GM12892 (cell line): ENCODE measurements at regions not wholly inside any gene's neighbourhood (a gene's known extent, or its start where the extent isn't known, plus 50 kb on each side); places are given as distances from the start of the nearest gene placed in this dataset.

Experiments
- DNase-seq: peaks from one replicate; pipeline ENCODE4 v3.0.0; 2011; ENCODE audit not compliant: insufficient read length
- FAIRE-seq: peaks from 2 replicates; lab custom pipeline; 2011; peaks lifted over from hg19 to GRCh38; lab: Jason Lieb, UNC
- POLR2A ChIP-seq: IDR thresholded peaks from 2 replicates; pipeline ENCODE4 v1.6.1; 2011; ENCODE audit warnings: low read depth, low read length, control low read depth
- POLR2AphosphoS5 ChIP-seq: IDR thresholded peaks from 2 replicates; pipeline ENCODE4 v1.6.1; 2011; ENCODE audit warnings: low read depth, low read length, control low read depth
- TAF1 ChIP-seq: IDR thresholded peaks from 2 replicates; pipeline ENCODE4 v1.6.1; 2011; ENCODE audit warnings: low read depth, mild to moderate bottlenecking, control low read depth, low read length, borderline replicate concordance

GRCh38 chr2:163397451-163397850, 338.4 kb downstream of the FIGN start:
- no peak for FAIRE-seq
- no peak for TF ChIP-seq TAF1
- TF ChIP-seq POLR2A: no peak
- TF ChIP-seq POLR2AphosphoS5: no peak
- no peak for DNase-seq

GRCh38 chr2:163395602-163396001, 340.2 kb downstream of the FIGN start:
- TF ChIP-seq POLR2A: no peak
- no peak for TF ChIP-seq POLR2AphosphoS5
- no peak for TF ChIP-seq TAF1
- DNase-seq (no peak), FAIRE-seq (no peak)

GRCh38 chr2:163389838-163390237, 346.0 kb downstream of the FIGN start:
- TF ChIP-seq POLR2A (no peak), POLR2AphosphoS5 (no peak), TAF1 (no peak)
- no peak for DNase-seq
- no peak for FAIRE-seq

- FAIRE-seq (no peak), DNase-seq (no peak)
- no peak for TF ChIP-seq POLR2A
- no peak for TF ChIP-seq TAF1
- no peak for TF ChIP-seq POLR2AphosphoS5
Observed at GRCh38 chr2:163375472-163375871, 360.3 kb downstream of the FIGN start.

- TF ChIP-seq TAF1 (no peak), POLR2AphosphoS5 (no peak), POLR2A (no peak)
- FAIRE-seq (no peak), DNase-seq (no peak)
Observed at GRCh38 chr2:163375070-163375469, 360.7 kb downstream of the FIGN start.

- FAIRE-seq: no peak
Observed at GRCh38 chr2:163374282-163374681, 361.5 kb downstream of the FIGN start.

GRCh38 chr2:163373496-163373895, 362.3 kb downstream of the FIGN start:
- TF ChIP-seq POLR2AphosphoS5: no peak
- no peak for TF ChIP-seq POLR2A
- no peak for TF ChIP-seq TAF1
- no peak for DNase-seq
- FAIRE-seq: no peak

More at GRCh38 chr2:163374282-163374681, 361.5 kb downstream of the FIGN start:
- TF ChIP-seq TAF1 (no peak), POLR2A (no peak), POLR2AphosphoS5 (no peak)
- no peak for DNase-seq

- DNase-seq (no peak), FAIRE-seq (no peak)
- no peak for TF ChIP-seq POLR2A
- TF ChIP-seq TAF1: no peak
- no peak for TF ChIP-seq POLR2AphosphoS5
Observed at GRCh38 chr2:163370169-163370886, 365.5 kb downstream of the FIGN start.

GRCh38 chr2:163369111-163369510, 366.7 kb downstream of the FIGN start:
- no peak for FAIRE-seq
- TF ChIP-seq POLR2A: no peak
- TF ChIP-seq POLR2AphosphoS5: no peak
- no peak for DNase-seq

- DNase-seq (no peak), FAIRE-seq (no peak)
- TF ChIP-seq TAF1 (no peak), POLR2AphosphoS5 (no peak), POLR2A (no peak)
Observed at GRCh38 chr2:163368655-163369054, 367.2 kb downstream of the FIGN start.

GRCh38 chr2:163367825-163368582, 367.8 kb downstream of the FIGN start:
- FAIRE-seq (no peak), DNase-seq (no peak)
- TF ChIP-seq POLR2A (no peak), TAF1 (no peak), POLR2AphosphoS5 (no peak)

- FAIRE-seq: no peak
- TF ChIP-seq POLR2A (no peak), TAF1 (no peak), POLR2AphosphoS5 (no peak)
- no peak for DNase-seq
Observed at GRCh38 chr2:163364736-163365135, 371.1 kb downstream of the FIGN start.
